HCT116 (cell line): ENCODE measurements at regions not wholly inside any gene's neighbourhood (a gene's known extent, or its start where the extent isn't known, plus 50 kb on each side); places are given as distances from the start of the nearest gene placed in this dataset.

ENCODE experiments used
- ATAC-seq: fragments of 200-7000 bp; cut with Tn5 transposase; 2 replicates; pipeline ENCODE4 v1.9.1; 2020; ENCODE audit warnings: mild to moderate bottlenecking, moderate library complexity
- BruUV-seq: library from RNA; stranded (reverse); fragments of 400-500 nt; replicated peaks from 2 replicates; lab custom pipeline; 2021; lab: Mats Ljungman, UMichigan
- CTCF ChIA-PET: fragments of 300-600 bp; sonication (Branson Sonifier 250); formaldehyde crosslinking; loops from one replicate; lab custom pipeline; 2021; ENCODE audit warnings: antibody characterized with exemption; lab: Charles Lee
- POLR2A ChIA-PET: fragments of 300-600, 350-600 bp; sonication (Branson Sonifier 250); formaldehyde crosslinking; loops from one replicate; lab custom pipeline; 2021; ENCODE audit warnings: antibody characterized with exemption; lab: Charles Lee
- RAD21 ChIA-PET, 2 experiments: fragments of 300-600 bp; sonication (Branson Sonifier 250); formaldehyde crosslinking; loops; one replicate each; lab custom pipeline; 2023; ENCODE audit warnings: low total read pairs in 2 of 2; ENCODE audit not compliant: uncharacterized antibody in 2 of 2, unreplicated experiment in 2 of 2, low non-redundant PET in 1 of 2; lab: Charles Lee
- DNase-seq: peaks from one replicate; pipeline ENCODE4 v3.0.0-alpha.2; 2010; ENCODE audit warnings: low read depth, low spot score
- H2AFZ ChIP-seq: fragments of 200-600 bp; shearing (Covaris generic), sonication (generic); 2 replicates; pipeline ENCODE4 v1.6.1; 2017; ENCODE audit warnings: low read depth, mixed run types, mixed read lengths, antibody characterized with exemption, low read length; ENCODE audit not compliant: poor library complexity, severe bottlenecking
- H3K27ac ChIP-seq: 2 replicates; pipeline ENCODE4 v1.5.1; 2012; ENCODE audit warnings: low read depth, low read length
- H3K27me3 ChIP-seq: fragments of 200-600 bp; sonication (generic); 2 replicates; pipeline ENCODE4 v1.6.1; 2016; ENCODE audit warnings: mixed run types, low read length, mixed read lengths; ENCODE audit not compliant: insufficient read depth
- H3K36me3 ChIP-seq, 2 experiments: fragments of 200-500 bp in 1 of 2; fragments of 200-600 bp in 1 of 2; sonication (Bioruptor generic) in 1 of 2; sonication (generic) in 1 of 2; 2 replicates each; pipeline versions ENCODE4 v1.5.1 to v1.6.1; 2014 to 2016; ENCODE audit warnings: low read length in 2 of 2, inconsistent platforms in 1 of 2, mixed read lengths in 1 of 2, mixed run types in 1 of 2; ENCODE audit not compliant: insufficient read depth in 2 of 2, control insufficient read depth in 1 of 2
- H3K4me1 ChIP-seq, 2 experiments: fragments of 200-600 bp in 1 of 2; sonication (generic) in 1 of 2; 2 replicates each; pipeline versions ENCODE4 v1.5.1 to v1.6.1; 2012 to 2017; ENCODE audit warnings: low read length in 2 of 2, inconsistent platforms in 1 of 2, mild to moderate bottlenecking in 1 of 2, mixed read lengths in 1 of 2, mixed run types in 1 of 2, moderate library complexity in 1 of 2; ENCODE audit not compliant: insufficient read depth in 2 of 2, control insufficient read depth in 1 of 2
- H3K4me2 ChIP-seq: fragments of 200-600 bp; sonication (generic); 2 replicates; pipeline ENCODE4 v1.6.1; 2017; ENCODE audit warnings: mixed run types, low read length, mixed read lengths
- H3K4me3 ChIP-seq, 2 experiments: fragments of 200-600 bp in 1 of 2; sonication (generic) in 1 of 2; replicated peaks in 1 of 2; 2 replicates each; pipeline ENCODE4 v1.5.1; 2011 to 2016; ENCODE audit warnings: low read length in 2 of 2, control low read depth in 1 of 2, low read depth in 1 of 2, mild to moderate bottlenecking in 1 of 2, mixed read lengths in 1 of 2, mixed run types in 1 of 2
- H3K79me2 ChIP-seq: fragments of 200-600 bp; sonication (generic); 2 replicates; pipeline ENCODE4 v1.6.1; 2017; ENCODE audit warnings: mild to moderate bottlenecking, mixed run types, low read length, moderate library complexity, mixed read lengths; ENCODE audit not compliant: insufficient read depth
- H3K9ac ChIP-seq: fragments of 200-600 bp; sonication (generic); 2 replicates; pipeline ENCODE4 v1.6.1; 2016; ENCODE audit warnings: low read length, mixed read lengths
- H3K9me2 ChIP-seq: fragments of 200-600 bp; sonication (generic), shearing (Covaris generic); 2 replicates; pipeline ENCODE4 v1.6.1; 2017; ENCODE audit warnings: mixed run types, mild to moderate bottlenecking, moderate library complexity; ENCODE audit not compliant: insufficient read depth
- H3K9me3 ChIP-seq, 2 experiments: fragments of 200-500 bp in 1 of 2; fragments of 200-600 bp in 1 of 2; sonication (Bioruptor generic) in 1 of 2; sonication (generic) in 1 of 2; 2 replicates each; pipeline ENCODE4 v1.6.1; 2014 to 2017; ENCODE audit warnings: low read length in 2 of 2, mixed read lengths in 2 of 2, inconsistent platforms in 1 of 2, low read depth in 1 of 2, mild to moderate bottlenecking in 1 of 2, mixed run types in 1 of 2, moderate library complexity in 1 of 2; ENCODE audit not compliant: control insufficient read depth in 1 of 2, insufficient read depth in 1 of 2
- H4K20me1 ChIP-seq: fragments of 200-600 bp; sonication (generic), shearing (Covaris generic); 2 replicates; pipeline ENCODE4 v1.6.1; 2017; ENCODE audit warnings: mixed run types, mild to moderate bottlenecking, moderate library complexity; ENCODE audit not compliant: insufficient read depth
- CBX3 ChIP-seq: IDR thresholded peaks from 2 replicates; pipeline ENCODE4 v1.6.1; 2012; ENCODE audit warnings: low read depth
- EGR1 ChIP-seq: IDR thresholded peaks from 2 replicates; pipeline ENCODE4 v1.6.1; 2012; ENCODE audit warnings: low read depth
- ELF1 ChIP-seq: IDR thresholded peaks from 2 replicates; pipeline ENCODE4 v1.6.1; 2012; ENCODE audit warnings: low read depth, borderline replicate concordance
- EZH2 ChIP-seq: fragments of 200-600 bp; sonication (generic); IDR thresholded peaks from 2 replicates; pipeline ENCODE4 v1.6.1; 2017; ENCODE audit warnings: antibody characterized with exemption, mixed run types
- EZH2phosphoT487 ChIP-seq: fragments of 200-600 bp; IDR thresholded peaks from 2 replicates; pipeline ENCODE4 v1.6.1; 2018; ENCODE audit warnings: antibody characterized with exemption, borderline replicate concordance
- POLR2A ChIP-seq: IDR thresholded peaks from 2 replicates; pipeline ENCODE4 v1.7.0; 2011; ENCODE audit warnings: borderline replicate concordance; ENCODE audit not compliant: insufficient read depth, insufficient read length; ENCODE audit errors: extremely low read depth
- POLR2AphosphoS5 ChIP-seq: IDR thresholded peaks from 2 replicates; pipeline ENCODE4 v1.6.1; 2011; ENCODE audit warnings: mild to moderate bottlenecking, low read depth, low read length, moderate library complexity
- RAD21 ChIP-seq: IDR thresholded peaks from 2 replicates; pipeline ENCODE4 v1.6.1; 2012; ENCODE audit warnings: low read depth, mild to moderate bottlenecking
- SIN3A ChIP-seq: IDR thresholded peaks from 2 replicates; pipeline ENCODE4 v1.6.1; 2012; ENCODE audit warnings: low read depth
- SP1 ChIP-seq: IDR thresholded peaks from 2 replicates; pipeline ENCODE4 v1.6.1; 2012; ENCODE audit warnings: low read depth
- ZFX ChIP-seq: fragments of 450-650 bp; IDR thresholded peaks from 2 replicates; pipeline ENCODE4 v1.6.1; 2017
- ZNF274 ChIP-seq: fragments of 200-500 bp; sonication (Bioruptor generic); IDR thresholded peaks from 2 replicates; pipeline ENCODE4 v1.6.1; 2014; ENCODE audit warnings: mild to moderate bottlenecking, low read depth, low read length, inconsistent platforms
- intact Hi-C: fragments of 100-400 bp; cut with micrococcal nuclease; formaldehyde crosslinking; loops from 2 replicates; pipeline ENCODE4 v1.10.0; 2022
- TF ChIP-seq, protein P1 (sequence below): IDR thresholded peaks from 2 replicates; pipeline ENCODE4 v1.6.1; 2011; ENCODE audit warnings: mild to moderate bottlenecking, low read length, moderate library complexity; ENCODE audit not compliant: insufficient replicate concordance; ENCODE audit errors: extremely low read depth

- ChIA-PET CTCF (interaction anchor here (0.6 kb wide), 1 partner anchor 435 kb away, joined by 3 read pairs; no protein-coding TSS in a partner anchor), POLR2A (no interaction called here), RAD21 (no interaction called here)
- no peak for DNase-seq
- Histone ChIP-seq H3K9me3 (peaks cover 5 to 9% of the 10 kb centered on the region in 2 experiments; a peak in 1 of 4 replicates), H3K79me2 (no peaks in the 10 kb centered on the region), H3K9me2 (no peaks in the 10 kb centered on the region), H2AFZ (no peak overlapping the region), H3K4me1 (no peaks in the 10 kb centered on the region), H3K4me2 (no peak overlapping the region), H4K20me1 (no peaks in the 10 kb centered on the region), H3K27me3 (no peaks in the 10 kb centered on the region), H3K36me3 (no peaks in the 10 kb centered on the region), H3K4me3 (no peak overlapping the region), H3K27ac (no peak overlapping the region), H3K9ac (no peak overlapping the region)
- intact Hi-C loops: no loop called here
- no TSS peak for BruUV-seq
- TF ChIP-seq ELF1 (no peak), EZH2 (no peak), ZFX (no peak)
- ATAC-seq: no peak
Measured at GRCh38 chr16:76222087-76222486, 55.1 kb upstream of the CNTNAP4 start.

DNA sequence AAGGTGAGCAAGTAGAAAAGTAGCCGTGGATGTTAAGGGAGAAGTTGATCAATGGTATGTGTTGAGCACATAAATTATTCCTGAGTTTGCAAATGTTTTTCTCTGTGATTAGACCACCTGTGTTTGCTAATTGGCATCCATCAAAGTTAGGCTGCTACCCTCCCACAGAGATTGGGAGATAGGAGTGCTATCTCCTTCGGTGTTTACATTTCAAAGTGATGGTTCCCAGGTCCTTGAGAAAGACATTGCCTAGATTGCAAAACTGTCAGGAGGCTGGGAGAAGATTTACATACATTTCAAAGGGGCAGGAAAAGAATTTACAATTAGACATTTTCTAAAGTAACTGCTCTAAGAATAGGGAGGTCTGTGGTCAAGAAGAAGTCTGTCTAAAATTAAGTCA is 54.3 kb upstream of the CNTNAP4 start:
- H4K20me1 ChIP-seq: no peaks in the 10 kb centered on the region
- TF ChIP-seq CBX3 (no peak), POLR2A (no peak), ZFX (no peak), EGR1 (no peak), SP1 (no peak), SIN3A (no peak), POLR2AphosphoS5 (no peak), EZH2phosphoT487 (no peak), ZNF274 (no peak), RAD21 (no peak)
- TF ChIP-seq, protein P1, sequence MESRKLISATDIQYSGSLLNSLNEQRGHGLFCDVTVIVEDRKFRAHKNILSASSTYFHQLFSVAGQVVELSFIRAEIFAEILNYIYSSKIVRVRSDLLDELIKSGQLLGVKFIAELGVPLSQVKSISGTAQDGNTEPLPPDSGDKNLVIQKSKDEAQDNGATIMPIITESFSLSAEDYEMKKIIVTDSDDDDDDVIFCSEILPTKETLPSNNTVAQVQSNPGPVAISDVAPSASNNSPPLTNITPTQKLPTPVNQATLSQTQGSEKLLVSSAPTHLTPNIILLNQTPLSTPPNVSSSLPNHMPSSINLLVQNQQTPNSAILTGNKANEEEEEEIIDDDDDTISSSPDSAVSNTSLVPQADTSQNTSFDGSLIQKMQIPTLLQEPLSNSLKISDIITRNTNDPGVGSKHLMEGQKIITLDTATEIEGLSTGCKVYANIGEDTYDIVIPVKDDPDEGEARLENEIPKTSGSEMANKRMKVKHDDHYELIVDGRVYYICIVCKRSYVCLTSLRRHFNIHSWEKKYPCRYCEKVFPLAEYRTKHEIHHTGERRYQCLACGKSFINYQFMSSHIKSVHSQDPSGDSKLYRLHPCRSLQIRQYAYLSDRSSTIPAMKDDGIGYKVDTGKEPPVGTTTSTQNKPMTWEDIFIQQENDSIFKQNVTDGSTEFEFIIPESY: no peak
- no peaks in the 10 kb centered on the region for H3K36me3 ChIP-seq
- no TSS peak for BruUV-seq
- H3K4me1 ChIP-seq: no peaks in the 10 kb centered on the region
- H3K9me3 ChIP-seq: peaks cover 5 to 9% of the 10 kb centered on the region in 2 experiments; a peak in 1 of 4 replicates
- H3K27me3 ChIP-seq: no peaks in the 10 kb centered on the region
- ChIA-PET CTCF (no interaction called here), RAD21 (no interaction called here), POLR2A (no interaction called here)
- H3K9me2 ChIP-seq: no peaks in the 10 kb centered on the region
- no peak overlapping the region for H2AFZ ChIP-seq
- no peak overlapping the region for H3K27ac ChIP-seq
- H3K4me2 ChIP-seq: no peak overlapping the region
- DNase-seq: no peak
- intact Hi-C loops: no loop called here
- ATAC-seq: no peak
- H3K4me3 ChIP-seq: no peak overlapping the region
- no peak overlapping the region for H3K9ac ChIP-seq
- no peaks in the 10 kb centered on the region for H3K79me2 ChIP-seq
